MM.1S (cell line): ENCODE measurements at regions not wholly inside any gene's neighbourhood (a gene's known extent, or its start where the extent isn't known, plus 50 kb on each side); places are given as distances from the start of the nearest gene placed in this dataset.

ENCODE experiments used
- CTCF ChIP-seq: fragments of 300-600 bp; sonication (generic); IDR thresholded peaks from 2 replicates; pipeline ENCODE4 v1.5.1; 2016; ENCODE audit warnings: antibody characterized with exemption, low read length, mixed read lengths
- EZH2 ChIP-seq: fragments of 300-600 bp; sonication (generic); optimal IDR thresholded peaks from 2 replicates; pipeline ENCODE3; 2017; ENCODE audit warnings: low read depth, mild to moderate bottlenecking, antibody characterized with exemption, low read length, mixed read lengths

GRCh38 chr14:51574009-51574408 lies 77.7 kb upstream of the FRMD6 start:
- TF ChIP-seq CTCF (no peak), EZH2 (no peak)
